H1 (cell line): ENCODE measurements at regions not wholly inside any gene's neighbourhood (a gene's known extent, or its start where the extent isn't known, plus 50 kb on each side); places are given as distances from the start of the nearest gene placed in this dataset.

Source experiments
- ASH2L ChIP-seq: fragments of 200-600, 300-600 bp; sonication (generic); IDR thresholded peaks from one replicate; pipeline ENCODE4 v1.7.1; 2017; ENCODE audit warnings: low read length
- CHD7 ChIP-seq: fragments of 300-600 bp; sonication (generic); IDR thresholded peaks from 2 replicates; pipeline ENCODE4 v1.7.1; 2012; ENCODE audit warnings: low read length, moderate library complexity, mild to moderate bottlenecking, inconsistent platforms; ENCODE audit not compliant: insufficient replicate concordance
- EZH2 ChIP-seq: fragments of 200-600 bp; sonication (generic); IDR thresholded peaks from 2 replicates; pipeline ENCODE4 v1.7.1; 2012; ENCODE audit warnings: low read depth, mild to moderate bottlenecking, moderate library complexity, low read length, inconsistent platforms; ENCODE audit not compliant: severe bottlenecking
- POLR2A ChIP-seq, 2 experiments: IDR thresholded peaks; 1 replicate in 1 of 2; 2 replicates in 1 of 2; pipeline ENCODE4 v1.6.1; 2011; ENCODE audit warnings: low read depth in 2 of 2, low read length in 2 of 2, mild to moderate bottlenecking in 2 of 2; ENCODE audit errors: control extremely low read depth in 1 of 2
- SIRT6 ChIP-seq: IDR thresholded peaks from one replicate; pipeline ENCODE4 v1.7.1; 2012; ENCODE audit warnings: low read length, inconsistent platforms
- SIX5 ChIP-seq: IDR thresholded peaks from 2 replicates; pipeline ENCODE4 v1.6.1; 2011; ENCODE audit warnings: mild to moderate bottlenecking, low read depth, low read length
- SP2 ChIP-seq: IDR thresholded peaks from 2 replicates; pipeline ENCODE4 v1.6.1; 2012; ENCODE audit warnings: mild to moderate bottlenecking, low read length, inconsistent platforms
- SUZ12 ChIP-seq: fragments of 200-600 bp; sonication (generic); IDR thresholded peaks from 2 replicates; pipeline ENCODE4 v1.6.1; 2012; ENCODE audit warnings: mild to moderate bottlenecking, inconsistent platforms, low read length, moderate library complexity, mixed read lengths
- TBP ChIP-seq: IDR thresholded peaks from 2 replicates; pipeline ENCODE4 v1.6.1; 2011; ENCODE audit warnings: low read depth, low read length, improper control_type of control experiment
- TEAD4 ChIP-seq: IDR thresholded peaks from 2 replicates; pipeline ENCODE4 v1.6.1; 2012; ENCODE audit warnings: low read depth, low read length, inconsistent platforms, mixed read lengths

- TF ChIP-seq CHD7: no peak
- TF ChIP-seq SUZ12: no peak
- TF ChIP-seq EZH2: no peak
- TF ChIP-seq ASH2L: no peak
- TF ChIP-seq TEAD4: no peak
- TF ChIP-seq SIX5: no peak
- TF ChIP-seq SIRT6: no peak
- no peak for TF ChIP-seq POLR2A (IDR thresholded peaks at IDR 0.05; ENCODE audit: control extremely low read depth in 1 of 2, low read depth in 2 of 2, low read length in 2 of 2)
- TF ChIP-seq SP2: no peak
- TF ChIP-seq TBP: no peak
Observed at GRCh38 chr4:156248917-156249316, 295.3 kb upstream of the CTSO start (continued).
